Kasumi-1 (cell line): ENCODE measurements at regions not wholly inside any gene's neighbourhood (a gene's known extent, or its start where the extent isn't known, plus 50 kb on each side); places are given as distances from the start of the nearest gene placed in this dataset.

ENCODE experiments used
- DNase-seq, 2 experiments: peaks; one replicate each; lab custom pipeline; 2025; lab: John Stamatoyannopoulos, UW

- no peak for DNase-seq
Measured at GRCh38 chr11:119982517-119983239, 155.2 kb downstream of the TRIM29 start.

GRCh38 chr11:119980431-119980830 lies 157.5 kb downstream of the TRIM29 start:
- DNase-seq = no peak

GRCh38 chr11:119979701-119980100 lies 158.2 kb downstream of the TRIM29 start:
- DNase-seq = no peak

- DNase-seq = no peak
Measured at GRCh38 chr11:119978696-119979095, 159.2 kb downstream of the TRIM29 start.

- DNase-seq = no peak
Measured at GRCh38 chr11:119977881-119978280, 160.0 kb downstream of the TRIM29 start.

GRCh38 chr11:119977561-119977860 lies 160.4 kb downstream of the TRIM29 start:
- DNase-seq = no peak

GRCh38 chr11:119976805-119977560 lies 160.9 kb downstream of the TRIM29 start:
- no peak for DNase-seq

- DNase-seq = no peak
Measured at GRCh38 chr11:119975561-119976152, 162.3 kb downstream of the TRIM29 start.

- DNase-seq = no peak
Measured at GRCh38 chr11:119974467-119974866, 163.4 kb downstream of the TRIM29 start.

GRCh38 chr11:119974051-119974450 lies 163.9 kb downstream of the TRIM29 start:
- no peak for DNase-seq

- DNase-seq = no peak
Measured at GRCh38 chr11:119972281-119972680, 165.6 kb downstream of the TRIM29 start.

- no peak for DNase-seq
Measured at GRCh38 chr11:119970555-119971304, 167.2 kb downstream of the TRIM29 start.

GRCh38 chr11:119964136-119965025 lies 173.5 kb downstream of the TRIM29 start:
- DNase-seq = no peak

GRCh38 chr11:119957951-119958350 lies 180.0 kb downstream of the TRIM29 start:
- DNase-seq = no peak

- DNase-seq = no peak
Measured at GRCh38 chr11:119952441-119952840, 185.5 kb downstream of the TRIM29 start.

GRCh38 chr11:119943298-119943655 lies 194.6 kb downstream of the TRIM29 start:
- no peak for DNase-seq

GRCh38 chr11:119942583-119943297 lies 195.2 kb downstream of the TRIM29 start:
- DNase-seq = no peak

GRCh38 chr11:119941636-119942411 lies 196.1 kb downstream of the TRIM29 start:
- no peak for DNase-seq

- DNase-seq = no peak
Measured at GRCh38 chr11:119941171-119941570, 196.7 kb downstream of the TRIM29 start.

GRCh38 chr11:119940401-119940976 lies 197.4 kb downstream of the TRIM29 start:
- no peak for DNase-seq
